SK-N-SH (cell line): ENCODE measurements at regions not wholly inside any gene's neighbourhood (a gene's known extent, or its start where the extent isn't known, plus 50 kb on each side); places are given as distances from the start of the nearest gene placed in this dataset.

Experiments used
- EZH2phosphoT487 ChIP-seq: fragments of 200-600 bp; sonication (generic); IDR thresholded peaks from 2 replicates; pipeline ENCODE4 v1.6.1; 2017; ENCODE audit warnings: low read depth, mixed run types, mild to moderate bottlenecking, antibody characterized with exemption, moderate library complexity, borderline replicate concordance
- FOXJ3 ChIP-seq: sonication (generic); formaldehyde crosslinking; IDR thresholded peaks from 2 replicates; pipeline ENCODE4 v1.5.1; 2020; ENCODE audit warnings: mild to moderate bottlenecking, missing genetic modification reagents
- GABPA ChIP-seq: IDR thresholded peaks from 2 replicates; pipeline ENCODE4 v1.4.0; 2012; ENCODE audit warnings: low read depth, mild to moderate bottlenecking
- JUND ChIP-seq: IDR thresholded peaks from 2 replicates; pipeline ENCODE4 v1.4.0; 2012
- POLR2AphosphoS5 ChIP-seq: IDR thresholded peaks from 2 replicates; pipeline ENCODE4 v1.6.1; 2012; ENCODE audit warnings: low read depth, low read length
- RAD21 ChIP-seq: IDR thresholded peaks from 2 replicates; pipeline ENCODE4 v1.6.1; 2012; ENCODE audit warnings: mild to moderate bottlenecking, low read length
- SIN3A ChIP-seq: IDR thresholded peaks from 2 replicates; pipeline ENCODE4 v1.6.1; 2012; ENCODE audit warnings: low read depth, mild to moderate bottlenecking, low read length, moderate library complexity, borderline replicate concordance
- TAF1 ChIP-seq: IDR thresholded peaks from 2 replicates; pipeline ENCODE4 v1.6.1; 2012; ENCODE audit warnings: low read depth, mild to moderate bottlenecking, low read length, moderate library complexity, borderline replicate concordance
- TCF12 ChIP-seq: IDR thresholded peaks from 2 replicates; pipeline ENCODE4 v1.4.0; 2012
- TEAD4 ChIP-seq: IDR thresholded peaks from 2 replicates; pipeline ENCODE4 v1.4.0; 2012; ENCODE audit warnings: mild to moderate bottlenecking, borderline replicate concordance; ENCODE audit not compliant: insufficient read depth
- TF ChIP-seq, protein P1 (sequence below): fragments of 200-600 bp; sonication (generic); IDR thresholded peaks from 2 replicates; pipeline ENCODE4 v1.6.1; 2017; ENCODE audit warnings: antibody characterized with exemption, mild to moderate bottlenecking, moderate library complexity
- TF ChIP-seq, protein P2 (sequence below): IDR thresholded peaks from 2 replicates; pipeline ENCODE4 v1.4.0; 2012; ENCODE audit warnings: low read depth, borderline replicate concordance
- TF ChIP-seq, protein P3 (sequence below): IDR thresholded peaks from 2 replicates; pipeline ENCODE4 v1.4.0; 2012; ENCODE audit warnings: low read depth, borderline replicate concordance

DNA sequence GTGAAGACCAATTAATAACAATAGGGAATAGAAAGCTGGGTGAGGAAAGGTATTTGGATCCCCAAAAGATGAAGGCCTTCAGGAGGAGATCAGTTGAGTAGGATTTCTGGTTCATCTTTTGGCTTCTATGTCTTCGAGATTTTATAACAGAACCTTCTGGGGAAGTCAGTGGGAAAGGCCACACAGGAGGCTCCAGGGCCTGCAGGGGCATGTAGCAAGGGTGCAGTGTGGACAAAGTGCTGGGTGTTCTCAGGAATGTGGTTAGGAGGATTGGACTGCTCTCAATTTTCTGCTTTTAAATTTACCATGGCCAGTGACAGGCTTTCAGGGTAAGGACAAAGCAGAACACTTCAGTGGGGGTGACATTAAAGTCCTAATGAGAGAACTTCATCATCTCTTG is 378.0 kb downstream of the CCSER2 start:
- TF ChIP-seq, protein P1, sequence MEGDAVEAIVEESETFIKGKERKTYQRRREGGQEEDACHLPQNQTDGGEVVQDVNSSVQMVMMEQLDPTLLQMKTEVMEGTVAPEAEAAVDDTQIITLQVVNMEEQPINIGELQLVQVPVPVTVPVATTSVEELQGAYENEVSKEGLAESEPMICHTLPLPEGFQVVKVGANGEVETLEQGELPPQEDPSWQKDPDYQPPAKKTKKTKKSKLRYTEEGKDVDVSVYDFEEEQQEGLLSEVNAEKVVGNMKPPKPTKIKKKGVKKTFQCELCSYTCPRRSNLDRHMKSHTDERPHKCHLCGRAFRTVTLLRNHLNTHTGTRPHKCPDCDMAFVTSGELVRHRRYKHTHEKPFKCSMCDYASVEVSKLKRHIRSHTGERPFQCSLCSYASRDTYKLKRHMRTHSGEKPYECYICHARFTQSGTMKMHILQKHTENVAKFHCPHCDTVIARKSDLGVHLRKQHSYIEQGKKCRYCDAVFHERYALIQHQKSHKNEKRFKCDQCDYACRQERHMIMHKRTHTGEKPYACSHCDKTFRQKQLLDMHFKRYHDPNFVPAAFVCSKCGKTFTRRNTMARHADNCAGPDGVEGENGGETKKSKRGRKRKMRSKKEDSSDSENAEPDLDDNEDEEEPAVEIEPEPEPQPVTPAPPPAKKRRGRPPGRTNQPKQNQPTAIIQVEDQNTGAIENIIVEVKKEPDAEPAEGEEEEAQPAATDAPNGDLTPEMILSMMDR = no peak
- TF ChIP-seq JUND = no peak
- TF ChIP-seq FOXJ3 (CRISPR knock-in tag) = no peak
- no peak for TF ChIP-seq SIN3A
- TF ChIP-seq TCF12 = no peak
- no peak for TF ChIP-seq GABPA
- TF ChIP-seq EZH2phosphoT487 = no peak
- TF ChIP-seq, protein P2, sequence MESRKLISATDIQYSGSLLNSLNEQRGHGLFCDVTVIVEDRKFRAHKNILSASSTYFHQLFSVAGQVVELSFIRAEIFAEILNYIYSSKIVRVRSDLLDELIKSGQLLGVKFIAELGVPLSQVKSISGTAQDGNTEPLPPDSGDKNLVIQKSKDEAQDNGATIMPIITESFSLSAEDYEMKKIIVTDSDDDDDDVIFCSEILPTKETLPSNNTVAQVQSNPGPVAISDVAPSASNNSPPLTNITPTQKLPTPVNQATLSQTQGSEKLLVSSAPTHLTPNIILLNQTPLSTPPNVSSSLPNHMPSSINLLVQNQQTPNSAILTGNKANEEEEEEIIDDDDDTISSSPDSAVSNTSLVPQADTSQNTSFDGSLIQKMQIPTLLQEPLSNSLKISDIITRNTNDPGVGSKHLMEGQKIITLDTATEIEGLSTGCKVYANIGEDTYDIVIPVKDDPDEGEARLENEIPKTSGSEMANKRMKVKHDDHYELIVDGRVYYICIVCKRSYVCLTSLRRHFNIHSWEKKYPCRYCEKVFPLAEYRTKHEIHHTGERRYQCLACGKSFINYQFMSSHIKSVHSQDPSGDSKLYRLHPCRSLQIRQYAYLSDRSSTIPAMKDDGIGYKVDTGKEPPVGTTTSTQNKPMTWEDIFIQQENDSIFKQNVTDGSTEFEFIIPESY = no peak
- no peak for TF ChIP-seq TAF1
- TF ChIP-seq TEAD4 = no peak
- TF ChIP-seq POLR2AphosphoS5 = no peak
- no peak for TF ChIP-seq RAD21
- TF ChIP-seq, protein P3, sequence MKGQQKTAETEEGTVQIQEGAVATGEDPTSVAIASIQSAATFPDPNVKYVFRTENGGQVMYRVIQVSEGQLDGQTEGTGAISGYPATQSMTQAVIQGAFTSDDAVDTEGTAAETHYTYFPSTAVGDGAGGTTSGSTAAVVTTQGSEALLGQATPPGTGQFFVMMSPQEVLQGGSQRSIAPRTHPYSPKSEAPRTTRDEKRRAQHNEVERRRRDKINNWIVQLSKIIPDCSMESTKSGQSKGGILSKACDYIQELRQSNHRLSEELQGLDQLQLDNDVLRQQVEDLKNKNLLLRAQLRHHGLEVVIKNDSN = no peak
